HG02870 (cell line): ENCODE measurements at regions not wholly inside any gene's neighbourhood (a gene's known extent, or its start where the extent isn't known, plus 50 kb on each side); places are given as distances from the start of the nearest gene placed in this dataset.

ENCODE experiments used
- ATAC-seq: cut with Tn5 transposase; IDR thresholded peaks from one replicate; pipeline ENCODE4 v1.9.1; 2021; ENCODE audit warnings: mild to moderate bottlenecking, moderate library complexity; ENCODE audit not compliant: unreplicated experiment

- no peak for ATAC-seq
Observed at GRCh38 chr11:28715726-28716125, 607.5 kb downstream of the METTL15 start.

GRCh38 chr11:28713850-28714249 lies 605.7 kb downstream of the METTL15 start:
- no peak for ATAC-seq

- ATAC-seq, result no peak
Observed at GRCh38 chr11:28708075-28708474, 599.9 kb downstream of the METTL15 start.

GRCh38 chr11:28704801-28705200 lies 596.6 kb downstream of the METTL15 start:
- no peak for ATAC-seq

GRCh38 chr11:28703371-28703770 lies 595.2 kb downstream of the METTL15 start:
- ATAC-seq, result no peak

GRCh38 chr11:28702871-28703270 lies 594.7 kb downstream of the METTL15 start:
- no peak for ATAC-seq

DNA sequence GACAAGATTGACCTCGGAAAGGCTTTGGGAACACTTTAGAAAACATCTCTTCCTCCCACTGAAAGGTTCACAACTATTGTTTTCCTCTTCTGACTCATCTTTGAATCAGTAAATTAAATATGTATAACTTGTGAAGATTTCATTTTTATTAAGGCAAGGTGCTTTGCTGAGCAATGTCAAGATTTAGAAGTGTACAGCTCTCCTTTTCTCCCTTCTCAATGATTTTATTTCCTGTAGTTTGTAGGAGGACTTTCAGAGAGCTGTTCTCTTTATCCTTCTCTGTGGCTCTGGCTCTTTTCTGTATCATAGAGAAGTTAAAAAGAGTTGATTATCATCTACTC lies 594.2 kb downstream of the METTL15 start:
- ATAC-seq, result no peak

GRCh38 chr11:28701760-28702449 lies 593.7 kb downstream of the METTL15 start:
- ATAC-seq, result no peak

DNA sequence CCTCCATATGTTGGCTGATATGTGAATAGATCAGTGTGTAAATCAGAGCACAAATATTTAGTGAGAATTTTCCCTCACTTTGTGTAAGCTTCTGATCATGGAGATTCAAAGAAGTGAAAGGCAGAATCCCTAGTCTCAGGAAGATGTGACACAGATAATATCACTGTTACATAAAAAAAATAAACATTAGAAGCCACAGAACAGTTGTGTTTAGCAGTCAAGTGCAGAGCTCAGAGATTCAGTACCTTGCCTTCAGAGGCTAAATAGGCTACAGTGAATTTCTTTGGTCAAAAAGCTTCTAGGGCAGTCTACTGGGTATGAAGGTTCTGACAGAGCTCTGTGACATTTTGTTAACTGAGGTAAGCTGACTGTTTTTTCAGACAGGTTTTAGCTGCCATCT lies 591.5 kb downstream of the METTL15 start:
- no peak for ATAC-seq

GRCh38 chr11:28697920-28698827 lies 590.0 kb downstream of the METTL15 start:
- ATAC-seq, result peak; percentile 59

GRCh38 chr11:28696591-28696990 lies 588.4 kb downstream of the METTL15 start:
- no peak for ATAC-seq

DNA sequence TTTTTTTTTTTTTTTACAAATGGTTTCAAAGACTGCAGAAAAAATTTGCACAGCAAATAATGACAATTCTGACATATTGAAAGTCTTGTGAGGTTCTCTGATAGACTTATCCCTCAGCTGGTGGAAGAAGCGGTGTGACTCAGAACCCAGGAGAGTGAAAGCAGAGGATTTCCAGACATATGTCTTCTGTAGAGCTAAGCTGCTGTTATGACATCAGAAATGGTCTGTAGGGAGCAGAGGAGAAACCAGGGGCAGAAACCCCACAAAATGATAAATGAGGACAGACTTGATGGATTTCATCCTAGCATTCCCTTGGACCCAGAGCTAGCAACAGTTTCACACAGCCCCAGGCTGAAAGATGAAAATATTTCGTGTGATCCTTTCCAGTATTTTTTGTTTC lies 582.6 kb downstream of the METTL15 start:
- ATAC-seq, result no peak

- no peak for ATAC-seq
Observed at GRCh38 chr11:28684011-28684586, 575.9 kb downstream of the METTL15 start.

DNA sequence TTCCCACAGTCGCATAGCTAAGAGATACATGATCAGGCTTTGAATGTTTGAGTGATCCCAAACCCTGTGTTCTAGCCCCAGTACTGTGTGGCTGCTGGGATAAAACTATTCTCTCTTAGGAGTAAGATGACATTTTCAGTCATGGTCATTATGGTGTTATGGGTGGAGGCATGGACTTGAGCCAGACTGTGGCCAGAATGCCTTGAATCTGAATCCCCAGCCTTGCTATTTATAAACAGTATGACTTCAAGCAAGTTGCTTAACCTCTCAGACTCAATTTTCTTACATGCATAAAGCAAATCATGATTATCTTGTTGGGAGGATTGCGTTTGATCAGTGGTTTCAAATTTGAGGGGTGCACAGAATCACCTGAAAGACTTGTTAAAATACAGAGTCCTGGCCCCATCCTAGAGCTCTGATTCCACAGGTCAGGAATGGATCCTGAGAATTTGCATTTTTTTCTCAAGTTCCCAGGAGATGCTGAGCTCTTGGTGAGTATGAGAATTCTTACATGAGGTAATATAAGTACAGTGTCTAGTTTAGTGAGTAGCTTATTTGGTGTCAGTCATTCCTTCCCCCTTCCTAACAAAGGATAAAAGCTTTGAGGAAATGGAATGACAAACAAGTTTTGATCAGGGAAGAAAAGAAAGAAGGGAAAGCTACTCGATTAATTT lies 571.7 kb downstream of the METTL15 start:
- ATAC-seq, result no peak

DNA sequence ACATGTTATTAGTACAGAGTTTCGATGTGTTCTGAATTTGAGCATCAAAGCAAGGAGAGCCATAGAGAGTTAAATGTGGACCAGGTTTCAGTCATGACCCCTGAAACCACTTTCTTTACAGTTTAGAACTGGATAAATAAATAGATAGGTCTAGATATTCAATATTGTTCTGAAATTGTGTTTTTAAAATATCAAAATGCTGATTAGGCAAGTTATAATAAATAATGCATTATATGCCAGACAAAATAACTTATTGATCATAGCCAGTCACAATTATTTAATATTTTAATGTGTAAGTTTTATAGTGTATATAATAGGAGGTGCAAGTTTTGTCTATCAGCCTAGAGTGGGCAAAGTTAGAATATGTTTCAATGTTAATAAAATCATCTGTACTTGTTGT lies 569.5 kb downstream of the METTL15 start:
- ATAC-seq, result no peak

DNA sequence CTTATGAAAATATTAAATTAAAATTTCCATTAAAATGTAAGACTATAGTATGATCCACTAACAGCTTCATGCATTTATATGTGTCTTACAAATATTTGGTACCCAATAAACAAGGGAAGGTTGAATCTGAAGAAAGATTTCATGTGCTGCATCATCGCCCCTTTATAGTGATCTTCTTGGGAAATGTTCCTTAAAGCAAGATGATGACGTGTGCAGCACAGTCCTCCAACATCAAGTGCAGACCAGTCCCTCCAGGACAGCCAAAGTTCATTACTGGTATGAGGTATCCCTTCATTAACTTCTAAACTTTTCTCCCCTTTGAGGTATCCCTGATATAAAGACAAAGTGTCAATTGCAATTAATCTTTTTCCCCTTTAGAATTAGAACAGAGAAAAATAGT lies 567.0 kb downstream of the METTL15 start:
- no peak for ATAC-seq

GRCh38 chr11:28674433-28675103 lies 566.4 kb downstream of the METTL15 start:
- ATAC-seq, result no peak

GRCh38 chr11:28673691-28674432 lies 565.7 kb downstream of the METTL15 start:
- ATAC-seq, result no peak

GRCh38 chr11:28671274-28671673 lies 563.1 kb downstream of the METTL15 start:
- no peak for ATAC-seq

DNA sequence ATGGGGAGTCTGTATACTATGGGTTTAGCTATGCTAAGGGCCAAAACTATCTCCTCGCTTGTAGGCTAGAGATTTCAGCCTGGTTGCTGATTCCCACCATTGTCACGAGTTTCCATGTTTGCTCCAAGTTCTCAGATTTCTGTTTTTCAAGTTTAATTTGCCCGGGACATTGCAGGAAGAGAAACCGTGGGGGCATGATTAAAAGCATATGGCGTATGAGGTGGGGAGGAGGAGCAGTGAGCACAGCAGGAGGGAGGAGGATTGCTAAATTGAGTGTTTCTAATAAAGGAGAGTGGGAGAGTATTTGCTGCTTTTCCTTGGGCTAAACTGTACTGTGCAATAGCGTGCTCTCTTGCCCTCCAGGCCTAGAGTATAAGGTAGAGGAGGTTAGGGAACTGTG lies 558.4 kb downstream of the METTL15 start:
- ATAC-seq, result no peak
